IMR-90 (cell line): ENCODE measurements at regions not wholly inside any gene's neighbourhood (a gene's known extent, or its start where the extent isn't known, plus 50 kb on each side); places are given as distances from the start of the nearest gene placed in this dataset.

Experiments used
- ATAC-seq: fragments of 200-7000 bp; cut with Tn5 transposase; 2 replicates; pipeline ENCODE4 v1.9.1; 2020; ENCODE audit warnings: low read depth, mild to moderate bottlenecking, moderate library complexity
- BruUV-seq: library from RNA; stranded (reverse); fragments of 400-500 nt; replicated peaks from 2 replicates; lab custom pipeline; 2021; lab: Mats Ljungman, UMichigan
- CTCF ChIA-PET: fragments of 300-600 bp; formaldehyde crosslinking; extraction: SDS; loops from one replicate; lab custom pipeline; 2021; ENCODE audit warnings: antibody characterized with exemption; lab: Yijun Ruan, JAX
- POLR2A ChIA-PET: fragments of 300-600 bp; sonication (Branson Sonifier 250); formaldehyde crosslinking; loops from one replicate; lab custom pipeline; 2022; ENCODE audit warnings: antibody characterized with exemption; ENCODE audit not compliant: unreplicated experiment; lab: Charles Lee
- DNase-seq: peaks from one replicate; pipeline ENCODE4 v3.0.0; 2013
- H2AFZ ChIP-seq: replicated peaks from 2 replicates; pipeline ENCODE3; 2013; ENCODE audit warnings: low read length, mild to moderate bottlenecking; ENCODE audit not compliant: poor library complexity
- H2AK5ac ChIP-seq: 2 replicates; pipeline ENCODE4 v1.6.1; 2013; ENCODE audit warnings: low read depth, low read length, inconsistent platforms
- H2AK9ac ChIP-seq: replicated peaks from 2 replicates; pipeline ENCODE3; 2013; ENCODE audit warnings: mild to moderate bottlenecking, low read depth, low read length, moderate library complexity; ENCODE audit not compliant: poor library complexity
- H2BK120ac ChIP-seq: 2 replicates; pipeline ENCODE4 v1.6.1; 2013; ENCODE audit warnings: low read depth, low read length, inconsistent platforms
- H2BK15ac ChIP-seq: 3 replicates; pipeline ENCODE4 v1.6.1; 2013; ENCODE audit warnings: low read depth, low read length, inconsistent platforms
- H2BK20ac ChIP-seq: 2 replicates; pipeline ENCODE4 v1.6.1; 2013; ENCODE audit warnings: low read depth, mild to moderate bottlenecking, inconsistent platforms, low read length, moderate library complexity
- H2BK5ac ChIP-seq: 2 replicates; pipeline ENCODE4 v1.6.1; 2013; ENCODE audit warnings: mild to moderate bottlenecking, low read depth, low read length, inconsistent platforms; ENCODE audit not compliant: poor library complexity, severe bottlenecking
- H3K14ac ChIP-seq: replicated peaks from 2 replicates; pipeline ENCODE4 v1.6.1; 2013; ENCODE audit warnings: low read depth, low read length, inconsistent platforms
- H3K18ac ChIP-seq: 2 replicates; pipeline ENCODE4 v1.6.1; 2013; ENCODE audit warnings: low read depth, low read length, control low read depth
- H3K23ac ChIP-seq: 2 replicates; pipeline ENCODE4 v1.6.1; 2013; ENCODE audit warnings: low read depth, low read length, inconsistent platforms
- H3K27ac ChIP-seq: 2 replicates; pipeline ENCODE4 v1.5.1; 2013; ENCODE audit warnings: mild to moderate bottlenecking, control low read depth, low read length; ENCODE audit not compliant: insufficient read depth
- H3K27me3 ChIP-seq: 2 replicates; pipeline ENCODE4 v1.6.1; 2013; ENCODE audit warnings: low read length; ENCODE audit not compliant: control insufficient read depth, insufficient read depth
- H3K36me3 ChIP-seq: 2 replicates; pipeline ENCODE4 v1.6.1; 2013; ENCODE audit warnings: low read length, mixed read lengths; ENCODE audit not compliant: control insufficient read depth, insufficient read depth
- H3K4ac ChIP-seq: 2 replicates; pipeline ENCODE4 v1.6.1; 2013; ENCODE audit warnings: low read depth, low read length, inconsistent platforms
- H3K4me1 ChIP-seq: 2 replicates; pipeline ENCODE4 v1.6.1; 2013; ENCODE audit warnings: low read length, mixed read lengths; ENCODE audit not compliant: control insufficient read depth, insufficient read depth
- H3K4me2 ChIP-seq: 2 replicates; pipeline ENCODE4 v1.6.1; 2013; ENCODE audit warnings: low read depth, mild to moderate bottlenecking, control low read depth, low read length, moderate library complexity
- H3K4me3 ChIP-seq: 2 replicates; pipeline ENCODE4 v1.5.1; 2013; ENCODE audit warnings: low read depth, mild to moderate bottlenecking, control low read depth, low read length, moderate library complexity; ENCODE audit not compliant: insufficient read depth
- H3K56ac ChIP-seq: 2 replicates; pipeline ENCODE4 v1.6.1; 2013; ENCODE audit warnings: low read length, inconsistent platforms; ENCODE audit not compliant: insufficient read depth; ENCODE audit errors: extremely low read depth
- H3K79me1 ChIP-seq, 2 experiments: 2 replicates each; pipeline ENCODE4 v1.6.1; 2013; ENCODE audit warnings: low read length in 2 of 2, inconsistent platforms in 1 of 2, low read depth in 1 of 2
- H3K9ac ChIP-seq: 2 replicates; pipeline ENCODE4 v1.6.1; 2013; ENCODE audit warnings: low read depth, low read length, control low read depth
- H3K9me1 ChIP-seq: 2 replicates; pipeline ENCODE4 v1.6.1; 2013; ENCODE audit warnings: low read length, inconsistent platforms; ENCODE audit not compliant: insufficient read depth
- H3K9me3 ChIP-seq: 2 replicates; pipeline ENCODE4 v1.6.1; 2013; ENCODE audit warnings: low read length; ENCODE audit not compliant: control insufficient read depth, insufficient read depth
- H4K20me1 ChIP-seq: 2 replicates; pipeline ENCODE4 v1.6.1; 2013; ENCODE audit warnings: low read length, inconsistent platforms; ENCODE audit not compliant: insufficient read depth
- H4K5ac ChIP-seq: 2 replicates; pipeline ENCODE4 v1.6.1; 2013; ENCODE audit warnings: mild to moderate bottlenecking, low read depth, low read length, control low read depth
- H4K8ac ChIP-seq, 2 experiments: 2 replicates each; pipeline ENCODE4 v1.6.1; 2013; ENCODE audit warnings: low read depth in 2 of 2, low read length in 2 of 2, control low read depth in 1 of 2, inconsistent platforms in 1 of 2
- H4K91ac ChIP-seq: 2 replicates; pipeline ENCODE4 v1.6.1; 2013; ENCODE audit warnings: low read depth, low read length, inconsistent platforms; ENCODE audit not compliant: insufficient read depth
- FOS ChIP-seq: fragments of 150-350 bp; IDR thresholded peaks from 2 replicates; pipeline ENCODE4 v1.6.1; 2016; ENCODE audit warnings: low read depth, low read length
- NFE2L2 ChIP-seq: fragments of 150-350 bp; IDR thresholded peaks from 2 replicates; pipeline ENCODE4 v1.6.1; 2016; ENCODE audit warnings: low read depth, mild to moderate bottlenecking, low read length
- POLR2A ChIP-seq: IDR thresholded peaks from 2 replicates; pipeline ENCODE4 v1.6.1; 2012; ENCODE audit warnings: mild to moderate bottlenecking, low read depth, low read length
- RFX5 ChIP-seq: IDR thresholded peaks from 2 replicates; pipeline ENCODE4 v1.8.0; 2012; ENCODE audit warnings: low read depth, mild to moderate bottlenecking, low read length, moderate library complexity
- WGBS, 2 experiments: methylation state at CpG; one replicate each; pipeline versions ENCODE4 v1.1.5 to v1.1.7; 2013; ENCODE audit warnings: missing lambda C conversion rate in 2 of 2; ENCODE audit not compliant: insufficient read length in 1 of 2; ENCODE audit errors: extremely low coverage in 2 of 2; 5-methylcytosine and 5-hydroxymethylcytosine counted together
- dilution Hi-C: fragments of 300-500 bp; cut with HindIII; formaldehyde crosslinking; loops from one replicate; pipeline ENCODE4 v1.14.3; 2018; ENCODE audit warnings: low sequenced_read_pairs; ENCODE audit not compliant: unreplicated experiment
- in situ Hi-C: fragments of 300-500 bp; cut with MboI; formaldehyde crosslinking; loops from 3 replicates; pipeline ENCODE4 v1.14.3; 2019; ENCODE audit warnings: low sequenced_read_pairs, inconsistent platforms, mixed read lengths
- intact Hi-C: fragments of 100-400 bp; cut with micrococcal nuclease; formaldehyde crosslinking; loops from 2 replicates; pipeline ENCODE4 v1.10.0; 2022
- TF ChIP-seq, protein P1 (sequence below): conservative IDR thresholded peaks from 2 replicates; pipeline ENCODE4 v1.5.1; 2012; ENCODE audit warnings: mild to moderate bottlenecking, low read depth, low read length, improper control_type of control experiment

DNA sequence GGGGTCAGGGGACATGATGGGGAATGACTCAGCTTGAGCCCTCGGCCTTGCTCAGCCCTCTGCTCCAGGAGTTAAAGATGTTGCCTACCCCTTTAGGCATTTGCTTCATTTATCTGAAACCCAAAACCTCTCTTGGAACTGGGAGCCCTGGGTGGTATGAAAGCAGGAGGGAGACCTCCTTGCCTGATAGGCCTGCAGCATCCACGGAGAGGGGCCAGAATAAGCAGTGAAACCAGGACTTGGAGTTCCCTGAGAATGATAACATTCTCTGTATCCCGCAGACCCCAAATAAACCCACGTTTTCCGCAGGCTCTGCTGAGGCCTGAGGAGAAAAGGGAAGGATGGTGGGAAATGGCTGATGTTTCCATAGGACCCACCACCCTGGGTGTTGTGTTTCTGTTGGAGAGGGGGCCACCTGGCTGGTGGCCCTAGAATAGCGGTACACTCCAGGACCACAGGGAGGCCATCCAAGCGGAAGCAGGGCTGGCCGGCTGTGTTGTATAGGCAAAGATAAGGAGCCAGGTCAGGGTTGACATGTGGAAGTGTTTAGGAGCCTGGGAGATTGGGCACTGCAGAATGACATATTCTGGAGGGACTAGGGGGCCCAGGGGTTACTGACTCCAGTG is 77.4 kb downstream of the FOXD2 start:
- in situ Hi-C loops, result no loop called here

More for the DNA sequence above, 77.4 kb downstream of the FOXD2 start:
- Histone ChIP-seq H2AK9ac (no peak overlapping the region), H3K9me1 (no peaks in the 10 kb centered on the region), H2BK5ac (no peak overlapping the region), H3K56ac (no peak overlapping the region), H4K5ac (no peak overlapping the region), H2BK20ac (no peak overlapping the region), H3K4me1 (no peaks in the 10 kb centered on the region), H2AK5ac (no peak overlapping the region), H3K4ac (no peak overlapping the region), H3K36me3 (no peaks in the 10 kb centered on the region), H3K9ac (no peak overlapping the region), H3K27ac (no peak overlapping the region), H3K4me3 (no peak overlapping the region), H3K79me1 (no peaks in the 10 kb centered on the region), H2BK15ac (no peak overlapping the region), H4K20me1 (no peaks in the 10 kb centered on the region), H4K91ac (no peak overlapping the region), H3K18ac (no peak overlapping the region), H4K8ac (no peak overlapping the region), H2AFZ (no peak overlapping the region), H3K14ac (no peak overlapping the region), H3K9me3 (no peaks in the 10 kb centered on the region), H2BK120ac (no peak overlapping the region), H3K27me3 (peaks cover 2% of the 10 kb centered on the region; the same call in 1 of the 2 replicates), H3K23ac (no peak overlapping the region), H3K4me2 (no peak overlapping the region)
- no peak for DNase-seq
- TF ChIP-seq, protein P1, sequence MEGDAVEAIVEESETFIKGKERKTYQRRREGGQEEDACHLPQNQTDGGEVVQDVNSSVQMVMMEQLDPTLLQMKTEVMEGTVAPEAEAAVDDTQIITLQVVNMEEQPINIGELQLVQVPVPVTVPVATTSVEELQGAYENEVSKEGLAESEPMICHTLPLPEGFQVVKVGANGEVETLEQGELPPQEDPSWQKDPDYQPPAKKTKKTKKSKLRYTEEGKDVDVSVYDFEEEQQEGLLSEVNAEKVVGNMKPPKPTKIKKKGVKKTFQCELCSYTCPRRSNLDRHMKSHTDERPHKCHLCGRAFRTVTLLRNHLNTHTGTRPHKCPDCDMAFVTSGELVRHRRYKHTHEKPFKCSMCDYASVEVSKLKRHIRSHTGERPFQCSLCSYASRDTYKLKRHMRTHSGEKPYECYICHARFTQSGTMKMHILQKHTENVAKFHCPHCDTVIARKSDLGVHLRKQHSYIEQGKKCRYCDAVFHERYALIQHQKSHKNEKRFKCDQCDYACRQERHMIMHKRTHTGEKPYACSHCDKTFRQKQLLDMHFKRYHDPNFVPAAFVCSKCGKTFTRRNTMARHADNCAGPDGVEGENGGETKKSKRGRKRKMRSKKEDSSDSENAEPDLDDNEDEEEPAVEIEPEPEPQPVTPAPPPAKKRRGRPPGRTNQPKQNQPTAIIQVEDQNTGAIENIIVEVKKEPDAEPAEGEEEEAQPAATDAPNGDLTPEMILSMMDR, result no peak
- no peak for TF ChIP-seq NFE2L2
- no peak for TF ChIP-seq RFX5
- no peak for TF ChIP-seq POLR2A
- TF ChIP-seq FOS, result no peak
- ATAC-seq, result no peak
- intact Hi-C loops, result no loop called here
- CTCF ChIA-PET, result no interaction called here
- 17% methylated on average over 1 of the region's 8 CpGs; no CpG with 5 or more reads in 1 of the 2 experiments for WGBS, 2 experiments
- POLR2A ChIA-PET, result no interaction called here
- dilution Hi-C loops, result no loop called here
- BruUV-seq, result no TSS peak
